ENCODE measurements at regions not wholly inside any gene's neighbourhood (a gene's known extent, or its start where the extent isn't known, plus 50 kb on each side); places are given as distances from the start of the nearest gene placed in this dataset.

GRCh38 chr16:86107215-86107825, 208.4 kb downstream of the IRF8 start:
- TF ChIP-seq CTCF (IDR thresholded peaks at IDR 0.05) (no peak), POLR2A (IDR thresholded peaks at IDR 0.05) (no peak), EP300 (IDR thresholded peaks at IDR 0.05) (no peak), POLR2AphosphoS5 (IDR thresholded peaks at IDR 0.05) (no peak)
